Fibroblast of the aortic adventitia (primary cell): ENCODE measurements at regions not wholly inside any gene's neighbourhood (a gene's known extent, or its start where the extent isn't known, plus 50 kb on each side); places are given as distances from the start of the nearest gene placed in this dataset.

ENCODE experiments used
- DNase-seq: peaks from one replicate; pipeline ENCODE4 v3.0.0-alpha.2; 2010; ENCODE audit warnings: low read depth
- H3K4me3 ChIP-seq: 2 replicates; pipeline ENCODE4 v1.5.1; 2011; ENCODE audit warnings: low read depth, mild to moderate bottlenecking, control low read depth, low read length, moderate library complexity
- TF ChIP-seq, protein P1 (sequence below): IDR thresholded peaks from 2 replicates; pipeline ENCODE4 v1.5.1; 2011; ENCODE audit warnings: mild to moderate bottlenecking, low read length, control low read depth, inconsistent platforms; ENCODE audit not compliant: insufficient read depth

DNA sequence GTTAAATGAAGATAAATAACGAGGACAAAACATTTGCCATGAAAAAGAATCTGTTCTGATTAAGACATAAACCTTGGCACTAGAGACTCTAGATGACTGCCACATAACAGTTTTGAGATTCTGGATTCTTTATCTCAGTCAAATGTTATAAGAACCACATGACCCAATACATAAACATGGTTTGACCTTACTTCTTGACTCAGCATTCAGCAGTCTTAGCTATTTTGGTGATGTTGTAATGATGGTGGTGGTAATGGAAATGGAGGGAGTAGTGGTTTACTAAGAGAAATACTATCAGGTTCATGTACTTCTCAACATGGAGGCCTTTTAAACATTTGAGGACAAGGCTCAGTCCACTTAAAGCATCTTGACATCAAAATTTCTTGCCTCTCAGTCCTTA, 925.4 kb downstream of the CDH11 start:
- TF ChIP-seq, protein P1, sequence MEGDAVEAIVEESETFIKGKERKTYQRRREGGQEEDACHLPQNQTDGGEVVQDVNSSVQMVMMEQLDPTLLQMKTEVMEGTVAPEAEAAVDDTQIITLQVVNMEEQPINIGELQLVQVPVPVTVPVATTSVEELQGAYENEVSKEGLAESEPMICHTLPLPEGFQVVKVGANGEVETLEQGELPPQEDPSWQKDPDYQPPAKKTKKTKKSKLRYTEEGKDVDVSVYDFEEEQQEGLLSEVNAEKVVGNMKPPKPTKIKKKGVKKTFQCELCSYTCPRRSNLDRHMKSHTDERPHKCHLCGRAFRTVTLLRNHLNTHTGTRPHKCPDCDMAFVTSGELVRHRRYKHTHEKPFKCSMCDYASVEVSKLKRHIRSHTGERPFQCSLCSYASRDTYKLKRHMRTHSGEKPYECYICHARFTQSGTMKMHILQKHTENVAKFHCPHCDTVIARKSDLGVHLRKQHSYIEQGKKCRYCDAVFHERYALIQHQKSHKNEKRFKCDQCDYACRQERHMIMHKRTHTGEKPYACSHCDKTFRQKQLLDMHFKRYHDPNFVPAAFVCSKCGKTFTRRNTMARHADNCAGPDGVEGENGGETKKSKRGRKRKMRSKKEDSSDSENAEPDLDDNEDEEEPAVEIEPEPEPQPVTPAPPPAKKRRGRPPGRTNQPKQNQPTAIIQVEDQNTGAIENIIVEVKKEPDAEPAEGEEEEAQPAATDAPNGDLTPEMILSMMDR, result no peak

DNA sequence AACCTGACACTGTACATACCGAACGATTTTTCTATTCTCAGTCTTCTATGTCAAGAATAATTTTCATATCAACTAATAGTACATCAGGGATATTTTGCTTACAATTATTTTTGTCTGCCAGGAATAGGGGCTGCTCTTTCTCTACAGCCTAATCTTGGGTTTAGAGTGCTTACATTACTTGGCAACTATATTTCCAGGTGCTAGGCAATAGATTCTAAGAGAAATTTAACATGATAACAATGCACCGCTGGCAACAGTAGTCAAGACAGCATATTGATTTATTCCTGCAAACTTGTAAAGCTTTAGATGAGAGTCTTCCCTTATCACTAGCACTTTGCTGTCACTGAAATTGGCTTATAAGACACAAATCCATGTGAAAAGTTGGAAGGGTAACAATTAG, 935.9 kb downstream of the CDH11 start:
- no peak overlapping the region for H3K4me3 ChIP-seq
- TF ChIP-seq, protein P1, result no peak
- no peak for DNase-seq

More for the DNA sequence above, 925.4 kb downstream of the CDH11 start:
- peak; percentile 31 for DNase-seq
- no peak overlapping the region for H3K4me3 ChIP-seq

DNA sequence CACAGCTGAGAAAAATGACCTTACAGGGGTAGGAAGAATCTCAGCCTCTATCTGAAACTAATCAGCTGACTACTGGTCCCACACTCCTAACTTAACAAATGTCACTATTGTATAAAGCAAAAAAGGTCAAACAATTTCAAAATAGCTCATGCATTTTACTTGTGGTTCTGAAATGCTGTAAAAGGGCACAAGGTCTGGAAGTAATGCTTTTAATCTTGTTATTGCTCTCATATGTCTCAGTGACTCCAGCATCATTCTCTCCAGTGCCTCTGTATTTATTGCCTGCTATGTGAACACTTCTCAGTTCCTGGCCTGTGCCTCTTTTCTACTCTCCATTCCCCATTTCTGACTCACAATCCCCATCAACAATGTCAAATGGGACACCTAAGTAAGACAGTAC, 937.7 kb downstream of the CDH11 start:
- TF ChIP-seq, protein P1, result no peak
- no peak for DNase-seq
- no peak overlapping the region for H3K4me3 ChIP-seq

DNA sequence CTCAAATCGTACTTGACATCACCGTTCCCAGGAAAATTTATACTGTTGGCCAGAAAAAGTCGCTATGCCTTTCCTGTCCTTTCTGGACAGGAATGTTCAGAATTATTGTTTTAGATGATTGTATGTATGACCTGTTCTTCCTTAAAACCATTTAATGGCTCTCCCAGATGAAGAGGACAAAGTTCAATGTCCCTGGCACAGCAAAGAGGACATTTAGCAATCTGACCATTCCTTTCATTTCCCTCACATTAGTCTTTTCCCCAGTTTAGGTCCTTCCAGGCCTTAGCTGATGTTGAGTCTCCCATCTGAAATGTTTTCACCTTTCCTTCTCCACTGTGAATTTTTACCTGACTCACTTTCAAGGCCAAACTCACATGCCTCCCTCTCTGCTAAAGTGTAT, 938.9 kb downstream of the CDH11 start:
- no peak overlapping the region for H3K4me3 ChIP-seq
- TF ChIP-seq, protein P1, result no peak
- DNase-seq, result no peak

DNA sequence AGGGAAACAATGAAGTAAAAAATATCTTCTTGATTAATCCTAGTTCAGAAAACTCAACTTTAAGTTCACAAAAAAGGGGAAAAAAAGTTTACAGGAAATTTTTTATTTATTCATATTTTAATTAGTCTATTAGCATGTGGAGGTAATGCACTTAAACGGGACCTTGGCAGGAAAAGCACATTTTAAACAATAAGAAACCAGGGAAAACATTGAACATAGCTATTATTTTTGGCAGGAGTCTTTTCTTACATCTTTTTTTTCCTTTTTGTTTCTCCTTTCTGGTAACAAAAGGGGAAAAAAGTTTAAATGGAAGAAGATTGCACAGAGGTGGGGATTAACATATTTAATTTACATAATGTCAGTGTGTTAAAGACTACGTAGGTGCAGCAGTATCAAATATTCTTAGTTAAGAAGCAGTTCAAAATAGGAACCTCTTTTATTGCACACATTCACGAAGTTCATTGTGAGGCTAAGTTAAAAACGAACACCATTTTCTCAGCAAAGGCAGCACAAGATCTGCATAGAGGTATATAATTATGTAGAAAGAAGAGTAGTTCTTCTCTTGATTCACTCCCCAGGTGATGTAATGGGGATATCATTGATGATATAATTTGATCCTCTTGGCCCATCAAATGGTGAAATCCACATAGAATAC, 940.5 kb downstream of the CDH11 start:
- H3K4me3 ChIP-seq, result no peak overlapping the region
- no peak for DNase-seq
- TF ChIP-seq, protein P1, result no peak

DNA sequence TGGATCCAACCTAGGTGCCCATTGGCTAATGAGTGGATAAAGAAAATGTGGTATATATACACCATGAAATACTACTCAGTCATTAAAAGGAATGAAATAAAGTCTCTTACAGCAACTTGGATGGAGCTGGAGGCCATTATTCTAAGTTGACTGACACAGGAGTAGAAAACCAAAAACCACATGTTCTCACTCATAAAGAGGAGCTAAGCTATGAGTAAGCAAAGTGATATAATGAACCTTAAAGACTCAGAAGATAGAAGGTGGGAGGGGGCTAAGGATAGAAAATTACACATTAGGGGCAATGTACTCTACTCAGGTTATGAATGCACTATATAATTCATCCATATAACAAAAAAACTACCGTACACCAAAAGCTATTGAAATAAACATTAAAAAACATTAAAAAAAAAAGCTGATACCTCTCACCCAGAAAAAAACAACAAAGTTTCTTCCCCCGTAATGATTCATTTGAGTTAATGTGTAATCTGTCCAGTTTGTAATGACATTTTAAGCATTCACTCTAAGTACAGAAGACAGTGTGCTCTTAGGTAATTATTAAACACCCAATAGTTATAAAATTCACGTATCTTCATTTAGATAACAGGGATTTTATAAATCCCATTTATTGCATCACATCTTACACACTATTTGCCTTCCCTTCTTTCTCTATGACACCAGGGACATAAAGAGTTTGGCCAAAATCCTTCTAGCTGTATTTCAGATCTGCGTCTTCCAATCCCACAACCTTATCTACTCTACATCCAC, 941.5 kb downstream of the CDH11 start:
- TF ChIP-seq, protein P1, result no peak
- H3K4me3 ChIP-seq, result no peak overlapping the region
- DNase-seq, result no peak
